ENCODE measurements at regions not wholly inside any gene's neighbourhood (a gene's known extent, or its start where the extent isn't known, plus 50 kb on each side); places are given as distances from the start of the nearest gene placed in this dataset.
"Not testable (repeated sequence)": the region's sequence is repeated elsewhere in the genome, so short reads cannot be mapped to it uniquely, and the experiment has no call there.

DNA sequence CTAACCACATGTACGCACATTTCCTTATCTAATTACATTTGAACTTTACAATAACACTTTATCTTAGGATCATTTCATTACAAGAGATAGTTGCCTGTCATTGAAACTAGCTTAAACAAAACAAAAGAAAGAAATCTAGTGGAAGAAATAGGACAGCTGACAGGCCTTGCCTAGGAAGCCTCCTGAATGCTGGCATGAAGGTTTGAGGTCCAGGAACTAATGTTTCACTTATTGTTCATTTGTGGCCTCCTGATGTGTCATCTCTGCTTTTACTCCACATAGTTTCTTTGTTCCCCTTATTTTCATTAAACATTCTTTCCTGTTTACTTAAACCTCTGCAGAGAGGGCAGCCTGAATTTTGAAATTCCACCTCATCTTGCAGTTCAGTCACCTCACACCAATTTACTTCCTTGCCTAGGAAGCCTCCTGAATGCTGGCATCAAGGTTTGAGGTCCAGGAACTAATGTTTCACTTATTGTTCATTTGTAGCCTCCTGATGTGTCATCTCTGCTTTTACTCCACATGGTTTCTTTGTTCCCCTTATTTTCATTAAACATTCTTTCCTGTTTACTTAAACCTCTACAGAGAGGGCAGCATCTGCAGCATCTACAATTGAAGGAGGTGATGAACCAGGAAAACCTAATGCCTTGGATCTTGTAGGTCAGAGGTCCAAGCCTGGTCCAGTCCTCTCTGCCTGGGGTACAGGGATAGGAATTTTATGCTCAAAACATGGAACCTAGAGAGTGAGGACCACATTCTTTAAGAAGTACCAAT lies 319.2 kb downstream of the SPATA31A1 start:
- DNase-seq (ENCODE audit: low spot score): not testable (repeated sequence)

DNA sequence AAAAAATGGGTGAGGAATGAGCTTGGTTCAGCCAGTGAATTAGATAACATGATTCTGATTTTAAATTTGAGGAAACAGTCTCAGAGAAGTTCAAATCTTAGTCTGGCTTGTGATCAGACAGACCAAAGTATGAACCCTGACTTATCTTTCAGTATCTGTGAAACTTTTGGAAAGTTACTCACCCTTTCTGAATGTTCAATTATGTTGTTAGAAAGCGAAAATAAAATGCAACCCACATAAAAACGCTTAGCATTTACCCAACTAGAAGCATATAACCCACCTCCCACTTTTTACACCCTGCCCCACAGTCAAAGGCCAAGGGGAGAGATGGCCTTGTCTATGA lies 319.7 kb downstream of the SPATA31A1 start:
- not testable (repeated sequence) for DNase-seq (ENCODE audit: low spot score)

DNA sequence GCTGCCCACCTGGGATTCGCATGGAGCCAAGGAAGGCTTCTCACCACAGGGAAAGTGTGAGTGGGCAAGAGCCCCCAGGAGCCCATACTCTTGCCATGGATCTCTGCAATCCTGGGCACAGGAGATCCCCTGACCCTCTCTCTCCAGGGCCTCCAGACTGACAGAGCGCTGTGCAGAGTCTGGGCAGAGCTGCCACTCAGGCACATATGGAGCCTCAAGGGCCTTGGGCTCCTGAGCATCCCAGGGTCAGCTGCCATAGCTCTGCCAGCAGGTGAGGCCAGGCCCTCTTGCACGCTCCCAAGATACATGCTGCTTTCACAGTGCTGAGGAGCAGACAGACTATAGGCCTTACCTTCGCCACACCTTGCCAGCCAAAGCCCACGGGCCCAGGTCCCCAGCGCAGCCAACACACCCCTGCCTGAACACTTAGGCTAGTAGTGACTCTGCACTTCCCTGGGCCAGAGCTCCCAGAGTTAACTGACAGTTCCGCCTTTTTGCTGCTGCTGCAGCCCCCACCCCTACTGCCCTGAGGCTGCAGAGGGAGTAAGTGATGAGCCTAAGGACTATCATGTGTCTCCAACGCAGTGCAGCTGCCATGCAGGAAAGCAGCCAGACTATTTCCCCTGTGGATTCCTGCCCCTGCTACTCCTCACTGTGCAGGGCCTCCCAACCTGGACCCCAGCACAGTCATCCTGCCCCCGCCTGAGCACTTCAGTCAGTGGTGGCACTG lies 323.2 kb downstream of the SPATA31A1 start:
- DNase-seq (ENCODE audit: low spot score): not testable (repeated sequence)

DNA sequence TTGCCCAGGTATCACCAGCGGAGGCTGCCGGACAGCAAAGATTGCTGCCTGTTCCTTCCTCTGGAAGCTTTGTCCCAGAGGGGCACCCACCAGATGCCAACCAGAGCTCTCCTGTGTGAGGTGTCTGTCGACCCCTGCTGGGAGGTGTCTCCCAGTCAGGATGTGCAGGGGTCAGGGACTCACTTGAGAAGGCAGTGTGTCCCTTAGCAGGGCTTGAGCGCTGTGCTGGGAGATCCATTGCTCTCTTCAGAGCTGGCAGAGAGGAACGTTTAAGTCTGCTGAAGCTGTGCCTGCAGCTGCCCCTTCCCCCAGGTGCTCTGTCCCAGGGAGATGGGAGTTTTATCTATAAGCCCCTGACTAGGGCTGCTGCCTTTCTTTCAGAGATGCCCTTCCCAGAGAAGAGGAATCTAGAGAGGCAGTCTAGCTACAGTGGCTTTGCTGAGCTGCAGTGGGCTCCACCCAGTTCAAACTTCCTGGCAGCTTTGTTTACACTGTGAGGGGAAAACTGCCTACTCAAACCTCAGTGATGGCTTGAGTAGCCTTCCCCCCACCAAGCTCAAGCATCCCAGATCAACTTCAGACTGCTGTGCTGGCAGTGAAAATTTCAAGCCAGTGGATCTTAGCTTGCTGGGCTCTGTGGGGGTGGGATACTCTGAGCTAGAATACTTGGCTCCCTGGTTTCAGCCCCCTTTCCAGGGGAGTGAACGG lies 325.4 kb downstream of the SPATA31A1 start:
- not testable (repeated sequence) for DNase-seq (ENCODE audit: low spot score)

DNA sequence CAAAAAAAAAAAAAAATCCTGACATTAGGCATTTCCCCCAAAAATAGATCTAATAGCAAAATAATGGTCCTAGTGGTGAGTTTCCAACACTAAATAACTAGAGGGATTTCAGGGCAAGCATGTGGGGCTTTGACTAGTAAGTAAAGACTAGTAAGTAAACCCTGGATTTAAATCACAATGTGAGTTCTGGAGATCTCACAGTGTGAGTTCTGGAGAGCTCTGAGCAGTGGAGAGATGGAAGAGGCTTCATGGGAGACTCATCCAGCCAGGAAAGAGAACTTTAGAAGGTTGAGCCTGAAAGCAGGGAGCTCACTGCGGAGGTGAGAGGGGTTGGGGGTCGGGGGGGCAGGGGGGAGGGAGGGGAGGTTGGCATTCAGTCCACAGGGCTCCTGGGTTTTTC lies 373.4 kb downstream of the SPATA31A1 start:
- DNase-seq (ENCODE audit: low spot score): not testable (repeated sequence)

DNA sequence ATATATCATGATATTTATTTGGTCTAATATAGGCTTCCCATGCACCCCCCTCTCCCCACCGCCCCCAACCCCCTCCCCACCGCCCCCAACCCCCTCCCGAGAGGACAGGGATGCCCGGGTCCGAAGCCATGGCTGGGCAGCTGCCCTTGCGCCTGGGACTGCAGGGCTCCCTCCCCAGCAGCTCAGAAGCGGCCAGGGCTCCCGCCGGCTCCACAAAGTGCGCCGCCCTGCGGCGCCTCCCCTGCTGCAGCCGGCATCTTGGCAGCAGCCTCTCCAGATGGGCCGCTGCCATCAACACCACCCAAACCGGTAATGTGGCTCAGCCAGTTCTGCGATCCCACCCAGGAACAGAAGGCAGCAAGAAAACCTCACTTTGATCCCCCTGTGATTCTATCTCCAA lies 389.4 kb downstream of the SPATA31A1 start:
- not testable (repeated sequence) for DNase-seq (ENCODE audit: low spot score)

DNA sequence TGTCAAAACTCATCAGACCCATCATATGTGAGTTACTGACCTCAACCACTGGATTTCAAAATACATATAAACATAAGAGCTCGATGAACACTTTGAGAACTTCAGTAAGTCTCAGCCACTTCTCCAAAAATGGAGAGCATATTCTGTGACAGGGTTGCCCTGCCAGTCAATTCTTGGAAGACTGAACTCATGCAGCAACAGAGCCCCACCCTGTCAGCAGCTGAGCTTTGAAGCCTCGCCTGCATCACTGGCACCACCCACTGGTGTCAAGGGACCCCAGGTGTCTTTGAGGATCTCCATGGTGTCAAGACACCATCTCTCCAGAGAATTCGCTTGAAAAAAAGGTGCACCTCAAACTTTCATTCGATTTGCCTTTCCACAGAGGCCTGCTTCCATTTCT lies 420.1 kb downstream of the SPATA31A1 start:
- DNase-seq (ENCODE audit: low spot score): not testable (repeated sequence)

DNA sequence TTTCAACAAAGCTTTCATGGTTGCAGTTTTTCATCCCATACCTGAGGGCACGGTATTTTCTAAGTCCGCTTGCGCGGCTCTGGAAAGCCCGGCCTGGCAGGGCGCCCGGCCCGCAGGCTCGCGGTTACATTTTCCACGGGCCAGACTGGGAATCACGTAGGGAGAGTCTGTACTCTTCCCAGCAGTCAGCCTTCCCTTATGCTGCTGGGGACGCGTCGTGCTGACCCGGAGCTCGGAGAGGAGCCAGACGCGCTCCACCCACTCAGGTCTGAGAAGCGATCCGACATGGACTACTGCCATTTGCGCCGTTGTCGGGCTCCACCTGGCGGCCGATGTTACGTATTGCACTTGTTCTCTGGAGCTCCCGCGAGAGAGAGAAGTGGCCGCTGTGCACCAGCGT lies 435.9 kb downstream of the SPATA31A1 start:
- DNase-seq (ENCODE audit: low spot score): not testable (repeated sequence)

DNA sequence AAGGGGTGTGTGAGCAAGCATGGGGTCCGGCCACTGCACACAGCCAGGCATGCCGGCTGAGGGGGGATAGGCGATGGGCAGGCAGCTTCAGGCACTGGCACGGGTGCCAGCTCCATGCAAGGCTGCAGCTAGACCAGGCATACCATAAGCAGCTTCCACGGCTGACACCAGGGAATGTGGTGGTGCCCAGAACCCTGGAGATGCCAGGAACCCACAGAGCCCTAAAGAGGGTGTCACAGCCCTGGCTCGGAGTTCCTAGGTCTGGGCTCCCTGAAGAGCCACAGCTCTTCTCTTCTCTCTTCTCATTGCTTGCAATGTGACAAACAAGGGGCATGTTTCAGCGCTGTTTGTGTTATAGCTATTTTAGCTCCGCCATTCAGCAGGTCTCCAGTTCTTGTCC lies 442.5 kb downstream of the SPATA31A1 start:
- not testable (repeated sequence) for DNase-seq (ENCODE audit: low spot score)

DNA sequence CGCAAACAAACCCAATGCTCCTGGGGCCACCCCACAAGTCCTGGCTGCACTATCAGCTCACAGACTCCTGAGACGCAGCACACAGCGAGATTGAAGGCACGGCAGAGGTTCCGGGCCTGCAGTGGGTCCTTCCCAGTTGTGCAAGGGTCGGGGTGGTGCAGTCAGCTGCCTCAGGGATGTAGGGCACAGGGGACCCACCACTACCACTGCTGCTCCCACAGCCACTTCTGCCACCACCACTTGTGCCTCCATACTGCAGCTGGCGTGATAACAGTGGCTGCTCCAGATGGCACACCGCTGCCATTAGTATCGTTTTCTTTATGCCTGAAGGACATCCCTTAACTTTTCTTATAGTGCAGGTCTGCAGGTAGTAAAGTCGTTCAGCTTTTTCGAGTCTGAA lies 443.8 kb downstream of the SPATA31A1 start:
- not testable (repeated sequence) for DNase-seq (ENCODE audit: low spot score)

DNA sequence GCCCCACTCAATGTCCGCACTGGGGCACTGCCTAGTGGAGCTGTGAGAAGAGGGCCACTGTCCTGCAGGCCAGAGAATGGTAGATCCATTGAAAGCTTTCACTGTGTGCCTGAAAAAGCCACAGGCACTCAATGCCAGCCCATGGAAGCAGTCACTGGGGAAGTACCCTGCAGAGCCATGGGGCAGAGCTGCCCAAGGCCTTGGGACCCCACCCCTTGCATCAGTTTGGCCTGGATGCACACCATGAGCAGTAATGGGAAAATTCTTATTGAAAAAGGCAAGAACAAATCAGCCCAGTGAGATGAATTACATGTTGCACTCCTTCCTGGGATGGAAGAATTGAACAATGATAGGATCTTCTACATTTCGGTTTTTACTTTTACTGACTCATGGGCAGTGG lies 447.1 kb downstream of the SPATA31A1 start:
- DNase-seq (ENCODE audit: low spot score): not testable (repeated sequence)

DNA sequence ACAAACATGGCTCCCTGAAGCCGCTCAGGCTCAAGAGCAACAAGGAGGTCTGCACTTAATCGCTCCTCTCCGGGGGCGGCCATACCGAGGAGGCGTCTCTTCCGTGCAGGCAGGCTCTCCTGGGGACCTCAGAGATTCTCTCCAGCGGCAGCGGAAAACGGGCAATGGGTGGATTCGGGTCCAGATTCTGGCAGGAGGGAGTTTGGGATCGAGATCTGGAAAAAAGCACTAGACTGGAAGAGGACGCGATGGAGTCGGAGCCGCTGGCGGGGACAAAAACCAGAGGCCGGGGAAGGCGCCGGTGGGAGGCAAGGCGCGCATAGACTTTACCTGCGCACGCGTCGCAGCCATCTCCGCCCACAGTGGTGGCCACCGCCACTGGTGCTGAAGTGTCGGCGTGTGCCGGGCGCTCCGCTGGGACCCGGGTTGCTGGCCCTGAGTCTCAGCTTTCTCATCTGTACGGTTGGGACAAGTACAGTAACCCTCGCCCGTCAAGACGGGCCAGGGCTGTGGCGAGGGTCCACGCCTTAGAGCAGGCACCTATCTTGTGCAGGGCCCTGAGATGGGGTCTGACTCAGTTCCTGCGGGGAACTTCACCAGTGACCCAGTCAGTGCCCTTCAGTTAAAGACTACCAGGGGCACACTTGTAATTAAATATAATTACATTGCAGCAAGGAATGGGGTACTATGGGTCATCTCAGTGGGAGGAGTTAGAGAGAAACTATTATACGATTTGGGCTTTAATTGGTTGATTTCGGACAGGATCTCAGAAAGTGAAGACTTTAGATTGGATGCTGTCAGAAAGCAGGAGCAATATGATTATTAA lies 454.1 kb downstream of the SPATA31A1 start:
- DNase-seq (ENCODE audit: low spot score): not testable (repeated sequence)

DNA sequence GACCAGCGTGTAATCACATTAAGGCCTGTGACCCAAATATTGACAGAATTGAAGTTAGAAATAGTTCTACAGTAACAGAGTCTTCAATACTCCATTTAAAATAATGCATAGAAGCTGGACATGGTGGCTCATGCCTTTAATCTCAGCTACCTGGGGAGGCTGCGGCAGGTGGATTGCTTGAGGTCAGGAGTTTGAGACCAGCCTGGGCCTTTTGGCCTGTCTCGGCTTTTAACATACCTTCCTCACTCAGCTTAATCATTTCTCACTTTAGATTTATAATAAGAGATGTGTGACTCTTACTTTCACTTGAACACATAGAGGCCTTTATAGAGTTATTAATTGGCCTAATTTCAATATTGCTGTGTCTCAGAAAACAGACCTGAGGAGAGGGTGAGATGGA lies 454.9 kb downstream of the SPATA31A1 start:
- not testable (repeated sequence) for DNase-seq (ENCODE audit: low spot score)

DNA sequence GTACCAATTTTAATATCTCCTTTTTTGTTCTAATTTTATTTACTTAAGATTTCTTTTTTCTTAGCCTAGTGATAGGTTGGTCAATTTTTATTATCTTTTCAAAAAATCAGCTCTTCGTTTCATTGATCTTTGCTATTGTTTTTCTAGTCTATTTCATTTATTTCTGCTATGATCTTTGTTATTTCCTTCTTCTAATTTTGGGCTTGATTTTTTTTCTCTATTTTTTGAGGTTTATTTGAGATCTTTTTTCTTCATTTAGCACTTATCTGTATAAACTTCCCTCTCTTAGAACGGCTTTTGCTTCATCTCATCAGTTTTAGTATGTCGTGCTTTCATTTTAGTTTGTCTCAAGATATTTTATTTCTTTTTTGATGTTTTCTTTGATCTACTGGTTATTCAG lies 456.1 kb downstream of the SPATA31A1 start:
- not testable (repeated sequence) for DNase-seq (ENCODE audit: low spot score)

DNA sequence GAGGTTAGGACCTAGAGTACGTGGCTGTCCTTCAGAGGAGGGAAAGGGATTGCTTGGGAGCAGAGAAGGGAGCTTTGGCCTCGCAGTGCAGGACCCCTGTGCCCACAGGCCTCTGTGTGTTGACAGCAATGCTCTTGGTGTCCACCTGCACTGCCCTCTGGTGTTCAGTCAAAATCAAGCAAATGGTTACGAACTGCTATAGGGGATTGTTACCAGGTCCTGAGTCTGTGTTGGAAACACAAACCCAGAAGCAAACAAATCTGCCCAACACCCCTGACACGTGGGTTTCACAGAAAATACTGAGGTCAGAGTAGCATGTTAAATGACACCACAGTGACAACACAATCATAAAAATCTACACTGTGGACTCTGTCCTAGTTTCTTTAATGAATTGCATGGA lies 473.0 kb downstream of the SPATA31A1 start:
- DNase-seq (ENCODE audit: low spot score): not testable (repeated sequence)

All from germinal center (tissue), 1 donor.